Body of pancreas (tissue), 4 donors: ENCODE measurements at regions not wholly inside any gene's neighbourhood (a gene's known extent, or its start where the extent isn't known, plus 50 kb on each side); places are given as distances from the start of the nearest gene placed in this dataset.

Experiments used
- CTCF ChIP-seq, 7 experiments: fragments of 450-650 bp in 4 of 7; fragments of 200-600 bp in 3 of 7; sonication (generic) in 3 of 7; IDR thresholded peaks; one replicate each; pipeline ENCODE4 v1.5.1; 2016 to 2019; ENCODE audit warnings: antibody characterized with exemption in 7 of 7
- POLR2A ChIP-seq, 3 donors: fragments of 450-650 bp; IDR thresholded peaks; one replicate each; pipeline ENCODE4 v1.6.1; 2016; ENCODE audit warnings: antibody characterized with exemption in 3 of 3, mild to moderate bottlenecking in 2 of 3

DNA sequence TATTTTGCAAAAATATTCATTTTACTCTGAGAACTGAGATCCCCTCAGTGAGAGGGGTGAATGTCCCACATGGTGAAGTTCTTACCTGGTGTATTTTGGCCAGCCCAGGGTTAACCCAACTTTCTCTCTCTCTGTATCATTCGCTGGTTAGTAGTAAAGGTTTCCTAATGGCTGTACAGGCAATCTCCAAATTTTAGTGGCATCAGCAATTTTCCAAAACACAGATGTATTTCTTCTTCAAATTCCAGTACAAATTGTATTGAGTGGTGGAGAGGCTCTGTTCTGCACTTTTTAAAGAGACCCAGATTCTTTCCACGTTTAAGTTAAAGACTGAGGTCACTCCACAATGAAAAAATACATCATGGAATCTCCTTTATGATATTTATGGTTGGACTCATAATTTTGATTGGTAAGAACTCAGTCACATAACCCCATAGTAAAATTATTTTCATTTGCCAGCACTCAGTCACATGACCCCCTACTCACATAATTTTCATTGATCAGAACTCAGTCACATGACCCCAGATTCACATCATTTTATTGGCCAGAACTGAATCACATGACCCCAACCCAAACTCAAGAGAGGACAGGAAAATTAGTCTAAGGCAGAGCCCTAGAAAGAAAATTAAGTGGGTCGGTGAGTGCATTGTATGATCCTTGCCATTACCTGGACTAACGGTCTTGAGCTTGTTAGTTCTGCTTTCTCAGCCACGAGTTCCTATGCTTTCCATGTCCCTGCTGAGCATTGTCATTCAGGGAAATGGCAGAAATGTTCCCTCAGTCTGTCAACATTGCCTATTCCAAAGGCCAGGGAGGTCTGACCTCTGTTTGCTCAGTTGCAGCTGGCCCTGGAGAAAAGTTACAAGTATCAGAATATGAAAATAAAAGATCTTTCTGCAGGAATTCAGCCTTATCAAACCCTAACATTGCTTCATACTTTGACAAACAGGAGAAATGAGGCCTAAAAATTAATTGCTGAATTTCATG lies 1536.2 kb downstream of the AACS start:
- TF ChIP-seq CTCF (IDR thresholded peaks at IDR 0.05), result no peak
- TF ChIP-seq POLR2A (IDR thresholded peaks at IDR 0.05), result peak in 1 of 3 donors; percentile 9
